HCT116 (cell line): ENCODE measurements at regions not wholly inside any gene's neighbourhood (a gene's known extent, or its start where the extent isn't known, plus 50 kb on each side); places are given as distances from the start of the nearest gene placed in this dataset.
"Not testable (repeated sequence)": the region's sequence is repeated elsewhere in the genome, so short reads cannot be mapped to it uniquely, and the experiment has no call there.

Experiments used
- ATAC-seq: fragments of 200-7000 bp; cut with Tn5 transposase; 2 replicates; pipeline ENCODE4 v1.9.1; 2020; ENCODE audit warnings: mild to moderate bottlenecking, moderate library complexity
- BruUV-seq: library from RNA; stranded (reverse); fragments of 400-500 nt; replicated peaks from 2 replicates; lab custom pipeline; 2021; lab: Mats Ljungman, UMichigan
- CTCF ChIA-PET: fragments of 300-600 bp; sonication (Branson Sonifier 250); formaldehyde crosslinking; loops from one replicate; lab custom pipeline; 2021; ENCODE audit warnings: antibody characterized with exemption; lab: Charles Lee
- POLR2A ChIA-PET: fragments of 300-600, 350-600 bp; sonication (Branson Sonifier 250); formaldehyde crosslinking; loops from one replicate; lab custom pipeline; 2021; ENCODE audit warnings: antibody characterized with exemption; lab: Charles Lee
- RAD21 ChIA-PET, 2 experiments: fragments of 300-600 bp; sonication (Branson Sonifier 250); formaldehyde crosslinking; loops; one replicate each; lab custom pipeline; 2023; ENCODE audit warnings: low total read pairs in 2 of 2; ENCODE audit not compliant: uncharacterized antibody in 2 of 2, unreplicated experiment in 2 of 2, low non-redundant PET in 1 of 2; lab: Charles Lee
- DNase-seq: peaks from one replicate; pipeline ENCODE4 v3.0.0-alpha.2; 2010; ENCODE audit warnings: low read depth, low spot score
- H2AFZ ChIP-seq: fragments of 200-600 bp; shearing (Covaris generic), sonication (generic); 2 replicates; pipeline ENCODE4 v1.6.1; 2017; ENCODE audit warnings: low read depth, mixed run types, mixed read lengths, antibody characterized with exemption, low read length; ENCODE audit not compliant: poor library complexity, severe bottlenecking
- H3K27ac ChIP-seq: 2 replicates; pipeline ENCODE4 v1.5.1; 2012; ENCODE audit warnings: low read depth, low read length
- H3K27me3 ChIP-seq: fragments of 200-600 bp; sonication (generic); 2 replicates; pipeline ENCODE4 v1.6.1; 2016; ENCODE audit warnings: mixed run types, low read length, mixed read lengths; ENCODE audit not compliant: insufficient read depth
- H3K36me3 ChIP-seq, 2 experiments: fragments of 200-500 bp in 1 of 2; fragments of 200-600 bp in 1 of 2; sonication (Bioruptor generic) in 1 of 2; sonication (generic) in 1 of 2; 2 replicates each; pipeline versions ENCODE4 v1.5.1 to v1.6.1; 2014 to 2016; ENCODE audit warnings: low read length in 2 of 2, inconsistent platforms in 1 of 2, mixed read lengths in 1 of 2, mixed run types in 1 of 2; ENCODE audit not compliant: insufficient read depth in 2 of 2, control insufficient read depth in 1 of 2
- H3K4me1 ChIP-seq, 2 experiments: fragments of 200-600 bp in 1 of 2; sonication (generic) in 1 of 2; 2 replicates each; pipeline versions ENCODE4 v1.5.1 to v1.6.1; 2012 to 2017; ENCODE audit warnings: low read length in 2 of 2, inconsistent platforms in 1 of 2, mild to moderate bottlenecking in 1 of 2, mixed read lengths in 1 of 2, mixed run types in 1 of 2, moderate library complexity in 1 of 2; ENCODE audit not compliant: insufficient read depth in 2 of 2, control insufficient read depth in 1 of 2
- H3K4me2 ChIP-seq: fragments of 200-600 bp; sonication (generic); 2 replicates; pipeline ENCODE4 v1.6.1; 2017; ENCODE audit warnings: mixed run types, low read length, mixed read lengths
- H3K4me3 ChIP-seq, 2 experiments: fragments of 200-600 bp in 1 of 2; sonication (generic) in 1 of 2; replicated peaks in 1 of 2; 2 replicates each; pipeline ENCODE4 v1.5.1; 2011 to 2016; ENCODE audit warnings: low read length in 2 of 2, control low read depth in 1 of 2, low read depth in 1 of 2, mild to moderate bottlenecking in 1 of 2, mixed read lengths in 1 of 2, mixed run types in 1 of 2
- H3K79me2 ChIP-seq: fragments of 200-600 bp; sonication (generic); 2 replicates; pipeline ENCODE4 v1.6.1; 2017; ENCODE audit warnings: mild to moderate bottlenecking, mixed run types, low read length, moderate library complexity, mixed read lengths; ENCODE audit not compliant: insufficient read depth
- H3K9ac ChIP-seq: fragments of 200-600 bp; sonication (generic); 2 replicates; pipeline ENCODE4 v1.6.1; 2016; ENCODE audit warnings: low read length, mixed read lengths
- H3K9me2 ChIP-seq: fragments of 200-600 bp; sonication (generic), shearing (Covaris generic); 2 replicates; pipeline ENCODE4 v1.6.1; 2017; ENCODE audit warnings: mixed run types, mild to moderate bottlenecking, moderate library complexity; ENCODE audit not compliant: insufficient read depth
- H3K9me3 ChIP-seq, 2 experiments: fragments of 200-500 bp in 1 of 2; fragments of 200-600 bp in 1 of 2; sonication (Bioruptor generic) in 1 of 2; sonication (generic) in 1 of 2; 2 replicates each; pipeline ENCODE4 v1.6.1; 2014 to 2017; ENCODE audit warnings: low read length in 2 of 2, mixed read lengths in 2 of 2, inconsistent platforms in 1 of 2, low read depth in 1 of 2, mild to moderate bottlenecking in 1 of 2, mixed run types in 1 of 2, moderate library complexity in 1 of 2; ENCODE audit not compliant: control insufficient read depth in 1 of 2, insufficient read depth in 1 of 2
- H4K20me1 ChIP-seq: fragments of 200-600 bp; sonication (generic), shearing (Covaris generic); 2 replicates; pipeline ENCODE4 v1.6.1; 2017; ENCODE audit warnings: mixed run types, mild to moderate bottlenecking, moderate library complexity; ENCODE audit not compliant: insufficient read depth
- EGR1 ChIP-seq: IDR thresholded peaks from 2 replicates; pipeline ENCODE4 v1.6.1; 2012; ENCODE audit warnings: low read depth
- EZH2 ChIP-seq: fragments of 200-600 bp; sonication (generic); IDR thresholded peaks from 2 replicates; pipeline ENCODE4 v1.6.1; 2017; ENCODE audit warnings: antibody characterized with exemption, mixed run types
- POLR2A ChIP-seq: IDR thresholded peaks from 2 replicates; pipeline ENCODE4 v1.7.0; 2011; ENCODE audit warnings: borderline replicate concordance; ENCODE audit not compliant: insufficient read depth, insufficient read length; ENCODE audit errors: extremely low read depth
- POLR2AphosphoS5 ChIP-seq: IDR thresholded peaks from 2 replicates; pipeline ENCODE4 v1.6.1; 2011; ENCODE audit warnings: mild to moderate bottlenecking, low read depth, low read length, moderate library complexity
- RAD21 ChIP-seq: IDR thresholded peaks from 2 replicates; pipeline ENCODE4 v1.6.1; 2012; ENCODE audit warnings: low read depth, mild to moderate bottlenecking
- REST ChIP-seq: IDR thresholded peaks from 2 replicates; pipeline ENCODE4 v1.6.1; 2012; ENCODE audit warnings: low read depth
- ZBTB33 ChIP-seq: IDR thresholded peaks from 2 replicates; pipeline ENCODE4 v1.6.1; 2011; ENCODE audit warnings: mild to moderate bottlenecking, low read length, moderate library complexity; ENCODE audit not compliant: insufficient replicate concordance; ENCODE audit errors: extremely low read depth
- ZFX ChIP-seq: fragments of 450-650 bp; IDR thresholded peaks from 2 replicates; pipeline ENCODE4 v1.6.1; 2017
- ZNF274 ChIP-seq: fragments of 200-500 bp; sonication (Bioruptor generic); IDR thresholded peaks from 2 replicates; pipeline ENCODE4 v1.6.1; 2014; ENCODE audit warnings: mild to moderate bottlenecking, low read depth, low read length, inconsistent platforms
- intact Hi-C: fragments of 100-400 bp; cut with micrococcal nuclease; formaldehyde crosslinking; loops from 2 replicates; pipeline ENCODE4 v1.10.0; 2022

DNA sequence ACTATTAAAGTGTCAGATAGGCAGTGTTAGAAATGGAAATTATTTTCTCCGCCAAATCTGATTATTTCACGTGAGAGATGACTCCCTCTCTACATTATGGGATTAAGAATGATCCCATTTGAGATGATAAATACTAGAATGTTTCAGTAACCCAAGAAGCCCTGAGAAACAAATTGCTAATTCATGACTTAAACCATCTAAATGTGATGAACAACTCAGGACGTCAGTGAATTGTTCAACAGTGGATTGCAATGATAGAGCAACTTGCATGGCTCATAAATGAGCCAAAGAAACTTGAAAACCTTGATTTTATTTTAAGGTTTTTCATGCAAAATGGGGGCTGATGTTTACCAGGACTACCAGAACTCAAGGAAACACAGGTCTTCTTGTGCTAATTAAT lies 350.5 kb upstream of the WWC1 start:
- H3K4me1 ChIP-seq, result no peaks in the 10 kb centered on the region
- no peak overlapping the region for H3K9ac ChIP-seq
- H3K27me3 ChIP-seq, result peaks cover 34% of the 10 kb centered on the region
- intact Hi-C loops, result no loop called here
- H3K79me2 ChIP-seq, result no peaks in the 10 kb centered on the region
- no peak overlapping the region for H3K27ac ChIP-seq
- BruUV-seq, result no TSS peak
- H3K4me2 ChIP-seq, result no peak overlapping the region
- no peaks in the 10 kb centered on the region for H3K9me2 ChIP-seq
- DNase-seq (no peak), ATAC-seq (no peak)
- ChIA-PET POLR2A (no interaction called here), RAD21 (no interaction called here), CTCF (no interaction called here)
- no peaks in the 10 kb centered on the region for H4K20me1 ChIP-seq
- H3K4me3 ChIP-seq, result no peak overlapping the region
- no peaks in the 10 kb centered on the region for H3K9me3 ChIP-seq
- no peak for TF ChIP-seq ZBTB33
- TF ChIP-seq RAD21, result no peak
- no peak for TF ChIP-seq REST
- no peak for TF ChIP-seq POLR2AphosphoS5
- TF ChIP-seq POLR2A, result no peak
- no peak for TF ChIP-seq ZNF274
- TF ChIP-seq EZH2, result no peak
- TF ChIP-seq EGR1, result no peak
- no peak for TF ChIP-seq ZFX
- no peak overlapping the region for H2AFZ ChIP-seq
- H3K36me3 ChIP-seq, result no peaks in the 10 kb centered on the region

DNA sequence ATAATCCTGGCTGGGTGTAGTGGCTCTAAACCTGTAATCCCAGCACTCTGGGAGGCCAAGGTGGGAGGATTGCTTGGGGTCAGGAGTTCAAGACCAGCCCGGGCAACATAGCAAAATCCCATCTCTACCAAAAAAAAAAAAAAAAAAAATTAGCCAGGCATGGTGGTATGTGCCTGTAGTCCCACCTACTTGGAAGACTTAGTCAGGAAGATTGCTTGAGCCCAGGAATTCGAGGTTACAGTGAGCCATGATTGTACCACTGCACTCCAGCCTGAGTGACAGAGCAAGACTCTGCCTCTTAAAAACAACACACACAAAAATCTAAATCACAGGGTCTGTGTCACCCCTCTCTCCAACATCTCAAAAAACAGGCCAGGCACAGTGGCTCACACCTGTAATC lies 349.9 kb upstream of the WWC1 start:
- RAD21 ChIA-PET, H4K20me1 ChIP-seq, H2AFZ ChIP-seq, intact Hi-C loops, H3K4me2 ChIP-seq, H3K9me3 ChIP-seq, H3K79me2 ChIP-seq, H3K9ac ChIP-seq, POLR2A ChIA-PET, H3K9me2 ChIP-seq, ATAC-seq, H3K4me3 ChIP-seq, H3K36me3 ChIP-seq, H3K27ac ChIP-seq, BruUV-seq, DNase-seq, H3K4me1 ChIP-seq, CTCF ChIA-PET: not testable (repeated sequence)
- H3K27me3 ChIP-seq, result peaks cover 36% of the 10 kb centered on the region
